ENCODE measurements at regions not wholly inside any gene's neighbourhood (a gene's known extent, or its start where the extent isn't known, plus 50 kb on each side); places are given as distances from the start of the nearest gene placed in this dataset.

DNA sequence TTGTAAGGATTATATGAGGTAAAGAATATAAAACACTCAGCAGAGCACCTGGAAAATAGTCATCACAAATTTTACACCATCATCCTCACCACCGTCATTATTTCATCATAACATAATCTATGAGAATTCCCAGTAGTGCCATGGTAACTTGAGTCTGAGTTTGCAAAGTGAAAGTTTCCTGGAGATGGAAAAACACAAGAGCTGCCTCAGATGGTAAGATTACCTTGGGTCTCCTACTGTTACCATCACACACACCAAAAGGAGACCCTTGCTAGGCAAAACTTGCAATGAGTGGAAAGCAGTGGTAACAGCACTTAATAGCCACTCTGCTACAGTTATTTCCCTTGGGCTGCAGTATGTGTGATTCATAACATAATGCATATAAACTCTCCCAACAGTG lies 589.8 kb downstream of the RNF144B start (continued):
- TF ChIP-seq FOSL1 (IDR thresholded peaks at IDR 0.05; ENCODE audit: insufficient read depth, low read depth, low read length) (no peak), MAX (IDR thresholded peaks at IDR 0.05) (no peak), ZNF274 (IDR thresholded peaks at IDR 0.05; ENCODE audit: borderline replicate concordance, extremely low read depth, low read length) (no peak), BCL11A (IDR thresholded peaks at IDR 0.05; ENCODE audit: low read depth in 2 of 2, low read length in 2 of 2) (no peak)

All from H1 (cell line).